ENCODE measurements at regions not wholly inside any gene's neighbourhood (a gene's known extent, or its start where the extent isn't known, plus 50 kb on each side); places are given as distances from the start of the nearest gene placed in this dataset.
A peak's percentile ranks its signal among the peaks of the same experiment; 100 is the strongest.

DNA sequence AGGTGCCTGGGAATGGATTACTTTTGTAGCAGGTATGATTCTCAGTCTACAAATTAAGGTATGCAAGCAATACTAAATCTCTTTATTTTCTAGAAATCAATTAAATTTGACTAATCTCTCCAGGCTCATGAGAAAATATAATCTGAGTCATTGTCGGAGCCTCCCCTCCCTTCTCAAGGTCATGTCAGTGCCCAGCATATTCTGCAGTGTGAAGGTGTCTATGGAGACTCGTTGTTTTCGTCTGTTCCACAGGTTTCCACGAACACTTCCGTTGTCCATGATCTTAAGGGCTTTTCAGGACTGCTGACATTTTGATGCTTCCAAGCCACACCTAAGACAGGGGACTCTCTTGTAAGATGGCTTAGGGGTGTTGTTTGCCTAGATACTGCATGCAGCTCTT is 56.6 kb upstream of the SCOC start:
- H3K4me3 ChIP-seq (ENCODE audit: low read depth in 1 of 2, low read length in 2 of 2) = no peak overlapping the region
- H3K27ac ChIP-seq (ENCODE audit: low read length) = no peak overlapping the region
- H3K36me3 ChIP-seq (ENCODE audit: control insufficient read depth in 1 of 2, insufficient read depth in 2 of 2, low read length in 2 of 2) = no peaks in the 10 kb centered on the region
- no peaks in the 10 kb centered on the region for H3K27me3 ChIP-seq (ENCODE audit: low read depth, low read length)
- no peaks in the 10 kb centered on the region for H3K9me3 ChIP-seq (ENCODE audit: control insufficient read depth in 1 of 2, low read length in 2 of 2)
- peaks cover 0 to 4% of the 10 kb centered on the region in 2 donors for H3K4me1 ChIP-seq (ENCODE audit: control insufficient read depth in 1 of 2, insufficient read depth in 2 of 2, low read length in 2 of 2)

DNA sequence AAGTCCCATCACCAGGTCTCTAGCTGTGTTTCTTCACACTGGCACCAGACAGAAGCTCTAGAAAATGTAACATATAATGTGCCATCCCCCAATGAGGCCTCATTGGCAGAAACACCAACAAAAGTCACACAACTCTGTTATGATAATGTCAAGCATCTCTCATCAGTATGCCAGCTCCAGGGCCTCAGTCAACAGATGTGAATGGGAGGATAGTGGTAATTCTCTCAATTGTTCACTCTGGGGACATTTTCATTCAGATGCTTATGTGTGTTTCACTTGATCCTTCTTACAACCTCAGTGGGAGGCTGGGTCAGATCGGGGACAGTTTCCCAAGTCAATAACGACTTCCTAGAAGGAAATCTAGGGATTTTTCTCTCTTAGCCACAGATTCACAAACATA is 57.5 kb upstream of the SCOC start:
- H3K36me3 ChIP-seq (ENCODE audit: control insufficient read depth in 1 of 2, insufficient read depth in 2 of 2, low read length in 2 of 2) = no peaks in the 10 kb centered on the region
- no peaks in the 10 kb centered on the region for H3K27me3 ChIP-seq (ENCODE audit: low read depth, low read length)
- H3K4me1 ChIP-seq (ENCODE audit: control insufficient read depth in 1 of 2, insufficient read depth in 2 of 2, low read length in 2 of 2) = peaks cover 0 to 4% of the 10 kb centered on the region in 2 donors
- no peak overlapping the region for H3K27ac ChIP-seq (ENCODE audit: low read length)
- H3K4me3 ChIP-seq (ENCODE audit: low read depth in 1 of 2, low read length in 2 of 2) = no peak overlapping the region
- no peaks in the 10 kb centered on the region for H3K9me3 ChIP-seq (ENCODE audit: control insufficient read depth in 1 of 2, low read length in 2 of 2)

DNA sequence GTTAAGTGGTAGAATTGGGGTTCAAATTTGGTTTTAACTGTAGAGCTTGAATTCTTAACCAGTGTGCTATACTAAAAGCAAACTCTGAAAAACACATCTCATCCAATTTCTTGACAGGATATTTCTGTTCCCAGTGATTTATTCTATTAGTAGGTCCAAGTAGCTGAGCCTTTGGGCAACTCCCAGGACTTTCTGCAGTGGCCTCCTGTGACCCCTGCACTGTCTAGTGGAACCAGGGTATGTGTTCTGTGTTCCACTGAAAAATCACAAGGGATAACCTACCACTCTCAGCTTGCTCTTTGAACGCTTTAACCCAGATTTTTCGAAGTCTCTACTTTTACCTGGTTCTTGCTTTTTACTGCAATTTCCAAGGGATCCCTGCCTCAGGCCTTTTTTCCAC is 58.0 kb upstream of the SCOC start:
- no peaks in the 10 kb centered on the region for H3K27me3 ChIP-seq (ENCODE audit: low read depth, low read length)
- no peaks in the 10 kb centered on the region for H3K9me3 ChIP-seq (ENCODE audit: control insufficient read depth in 1 of 2, low read length in 2 of 2)
- no peaks in the 10 kb centered on the region for H3K36me3 ChIP-seq (ENCODE audit: control insufficient read depth in 1 of 2, insufficient read depth in 2 of 2, low read length in 2 of 2)
- H3K4me3 ChIP-seq (ENCODE audit: low read depth in 1 of 2, low read length in 2 of 2) = no peak overlapping the region
- peaks cover 0 to 4% of the 10 kb centered on the region in 2 donors for H3K4me1 ChIP-seq (ENCODE audit: control insufficient read depth in 1 of 2, insufficient read depth in 2 of 2, low read length in 2 of 2)
- no peak overlapping the region for H3K27ac ChIP-seq (ENCODE audit: low read length)

DNA sequence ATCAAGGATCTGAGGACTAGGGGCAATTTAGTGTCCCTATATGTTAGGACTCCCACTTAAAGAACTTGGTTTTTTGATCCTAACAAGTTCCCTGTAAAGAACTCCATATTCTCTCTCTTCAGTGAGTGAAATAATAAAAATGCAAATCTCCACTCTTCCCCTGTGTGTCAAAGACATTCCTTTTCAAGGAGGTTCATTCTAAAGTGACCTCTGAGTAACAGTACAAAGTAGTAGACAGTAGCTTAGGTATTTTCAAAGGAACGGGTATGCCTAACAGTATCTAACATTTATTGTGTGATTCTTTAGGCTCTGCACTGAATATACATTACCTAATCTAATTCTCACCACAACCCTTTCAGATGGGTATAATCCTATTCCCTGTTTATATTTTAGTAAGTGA is 58.4 kb upstream of the SCOC start:
- H3K27ac ChIP-seq (ENCODE audit: low read length) = no peak overlapping the region

DNA sequence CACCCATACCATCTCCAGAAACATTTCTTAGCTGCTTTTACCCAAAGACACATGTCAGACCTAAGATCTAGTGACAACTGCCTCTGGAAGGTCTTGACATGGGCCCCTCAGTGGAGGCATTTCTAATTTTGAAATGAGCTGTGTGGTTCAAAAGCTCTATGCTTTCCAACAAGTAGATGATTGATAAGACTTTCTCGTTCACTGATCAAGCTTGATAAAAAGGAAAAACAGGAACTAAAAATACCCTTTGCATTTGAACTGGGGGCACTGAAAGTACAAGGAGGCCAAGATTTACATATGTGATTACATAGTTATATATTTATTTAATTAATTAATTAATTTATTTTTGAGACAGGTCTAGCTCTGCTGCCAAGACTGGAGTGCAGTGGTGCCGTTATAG is 61.3 kb upstream of the SCOC start:
- Histone ChIP-seq H3K36me3 (ENCODE audit: control insufficient read depth in 1 of 2, insufficient read depth in 2 of 2, low read length in 2 of 2) (no peaks in the 10 kb centered on the region), H3K27me3 (ENCODE audit: low read depth, low read length) (no peaks in the 10 kb centered on the region), H3K9me3 (ENCODE audit: control insufficient read depth in 1 of 2, low read length in 2 of 2) (no peaks in the 10 kb centered on the region), H3K4me1 (ENCODE audit: control insufficient read depth in 1 of 2, insufficient read depth in 2 of 2, low read length in 2 of 2) (peaks cover 0 to 18% of the 10 kb centered on the region in 2 donors), H3K4me3 (ENCODE audit: low read depth in 1 of 2, low read length in 2 of 2) (no peak overlapping the region), H3K27ac (ENCODE audit: low read length) (no peak overlapping the region)

More for the DNA sequence above, 58.4 kb upstream of the SCOC start:
- no peaks in the 10 kb centered on the region for H3K27me3 ChIP-seq (ENCODE audit: low read depth, low read length)
- H3K36me3 ChIP-seq (ENCODE audit: control insufficient read depth in 1 of 2, insufficient read depth in 2 of 2, low read length in 2 of 2) = no peaks in the 10 kb centered on the region
- no peak overlapping the region for H3K4me3 ChIP-seq (ENCODE audit: low read depth in 1 of 2, low read length in 2 of 2)
- peaks cover 0 to 4% of the 10 kb centered on the region in 2 donors for H3K4me1 ChIP-seq (ENCODE audit: control insufficient read depth in 1 of 2, insufficient read depth in 2 of 2, low read length in 2 of 2)
- no peaks in the 10 kb centered on the region for H3K9me3 ChIP-seq (ENCODE audit: control insufficient read depth in 1 of 2, low read length in 2 of 2)

DNA sequence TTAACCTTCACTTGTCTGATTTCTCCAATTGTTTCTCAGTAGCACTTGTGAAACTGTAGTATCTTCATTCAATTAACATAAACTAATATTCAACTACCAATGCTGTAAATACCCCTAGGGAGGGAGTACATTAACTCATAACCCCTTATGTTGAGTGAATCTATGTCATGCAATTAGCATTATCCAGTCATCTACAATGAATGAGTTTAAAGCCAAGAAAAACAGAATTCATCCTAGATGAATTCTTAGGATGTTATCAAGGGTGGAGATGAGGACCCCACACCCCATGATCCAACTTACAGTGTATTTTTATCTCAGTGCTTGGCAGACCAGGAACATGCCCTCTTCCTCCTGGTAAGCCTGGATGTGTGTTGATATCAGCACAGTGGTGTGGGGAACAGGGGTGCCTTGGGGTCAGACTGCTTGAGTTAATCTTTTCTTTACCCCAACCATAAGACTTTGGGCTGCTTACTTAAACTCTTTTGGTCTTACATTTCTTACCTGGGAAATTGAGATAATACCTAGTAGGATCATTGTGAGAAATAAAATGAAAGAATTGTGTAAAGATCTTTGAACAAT is 62.1 kb upstream of the SCOC start:
- Histone ChIP-seq H3K4me1 (ENCODE audit: control insufficient read depth in 1 of 2, insufficient read depth in 2 of 2, low read length in 2 of 2) (peaks cover 0 to 18% of the 10 kb centered on the region in 2 donors), H3K36me3 (ENCODE audit: control insufficient read depth in 1 of 2, insufficient read depth in 2 of 2, low read length in 2 of 2) (no peaks in the 10 kb centered on the region), H3K9me3 (ENCODE audit: control insufficient read depth in 1 of 2, low read length in 2 of 2) (no peaks in the 10 kb centered on the region), H3K4me3 (ENCODE audit: low read depth in 1 of 2, low read length in 2 of 2) (no peak overlapping the region), H3K27ac (ENCODE audit: low read length) (no peak overlapping the region), H3K27me3 (ENCODE audit: low read depth, low read length) (no peaks in the 10 kb centered on the region)

DNA sequence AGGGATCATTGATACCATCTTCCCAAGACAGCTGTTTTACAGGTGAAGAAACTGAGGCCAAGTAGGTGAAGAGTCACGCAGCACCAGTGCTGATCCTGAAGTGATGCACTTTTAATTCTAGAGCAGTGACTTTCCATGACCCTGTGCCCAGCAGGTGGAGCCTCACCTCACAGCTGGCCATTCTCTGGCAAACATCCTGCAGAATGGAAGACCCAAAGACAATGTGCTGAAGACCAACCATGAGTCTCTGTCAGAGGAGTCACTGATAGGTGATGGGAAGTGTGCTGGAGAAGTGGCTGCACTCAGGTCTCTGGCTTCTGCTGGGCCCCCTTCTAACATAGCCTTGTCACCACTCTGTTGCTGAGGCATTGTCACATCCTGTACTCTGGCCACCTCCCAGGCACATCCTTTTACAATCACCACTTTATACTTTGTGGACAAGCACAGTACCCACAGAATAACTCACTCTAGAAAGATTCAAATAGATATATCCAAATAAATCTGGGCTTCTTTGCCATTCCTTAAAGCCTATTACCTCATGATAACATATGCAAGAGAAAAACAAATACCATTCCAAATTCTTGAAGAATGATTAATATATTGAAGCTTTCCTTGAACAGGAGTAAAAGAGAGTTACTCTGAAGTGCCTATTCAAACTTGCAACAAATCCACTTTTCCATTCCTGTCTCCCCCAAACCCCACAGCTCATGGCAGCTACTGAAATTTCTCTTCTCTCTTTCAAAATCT is 64.1 kb upstream of the SCOC start:
- Histone ChIP-seq H3K27ac (ENCODE audit: low read length) (peak overlapping the region; percentile 24), H3K4me3 (ENCODE audit: low read depth in 1 of 2, low read length in 2 of 2) (no peak overlapping the region), H3K9me3 (ENCODE audit: control insufficient read depth in 1 of 2, low read length in 2 of 2) (no peaks in the 10 kb centered on the region), H3K36me3 (ENCODE audit: control insufficient read depth in 1 of 2, insufficient read depth in 2 of 2, low read length in 2 of 2) (no peaks in the 10 kb centered on the region), H3K4me1 (ENCODE audit: control insufficient read depth in 1 of 2, insufficient read depth in 2 of 2, low read length in 2 of 2) (peaks cover 0 to 14% of the 10 kb centered on the region in 2 donors), H3K27me3 (ENCODE audit: low read depth, low read length) (no peaks in the 10 kb centered on the region)

DNA sequence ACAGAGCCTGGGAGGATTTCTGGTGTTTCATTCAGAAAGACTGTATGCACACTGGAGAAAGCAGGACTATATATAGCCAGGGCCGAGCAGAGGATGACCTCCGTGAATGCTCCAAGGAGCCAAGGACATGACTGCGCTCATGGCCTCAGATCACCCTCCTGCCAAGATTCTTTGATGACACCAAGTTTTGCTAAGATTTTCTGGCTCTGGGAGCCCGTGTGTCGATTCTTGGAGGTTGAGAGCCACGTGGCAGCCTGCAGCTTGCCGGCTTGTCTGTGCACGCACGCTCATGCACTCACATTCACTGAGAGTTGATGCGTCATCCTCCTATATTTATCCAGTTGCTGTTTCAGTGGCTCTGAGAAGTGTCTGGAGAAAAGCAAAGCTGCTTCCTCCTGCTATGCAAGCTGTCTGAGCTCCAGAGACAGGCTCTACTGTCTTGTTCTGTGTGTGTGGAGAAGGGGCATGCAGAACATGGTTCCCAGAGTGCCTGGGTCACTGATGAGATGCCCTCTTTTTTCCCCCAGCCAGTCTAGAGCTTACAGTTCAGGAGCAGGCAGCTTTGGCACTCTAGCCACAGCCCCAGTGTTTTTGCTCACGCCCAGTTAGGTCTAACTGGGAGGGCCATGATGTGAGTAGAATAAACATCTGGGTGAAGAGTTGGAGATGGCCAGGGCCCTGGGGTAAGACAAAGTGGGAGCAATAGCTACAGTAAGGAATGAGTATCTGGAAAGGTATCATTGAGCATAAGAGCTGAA is 64.9 kb upstream of the SCOC start:
- H3K36me3 ChIP-seq (ENCODE audit: control insufficient read depth in 1 of 2, insufficient read depth in 2 of 2, low read length in 2 of 2) = no peaks in the 10 kb centered on the region
- peaks cover 0 to 14% of the 10 kb centered on the region in 2 donors for H3K4me1 ChIP-seq (ENCODE audit: control insufficient read depth in 1 of 2, insufficient read depth in 2 of 2, low read length in 2 of 2)
- H3K27ac ChIP-seq (ENCODE audit: low read length) = peak overlapping the region; percentile 24
- H3K27me3 ChIP-seq (ENCODE audit: low read depth, low read length) = no peaks in the 10 kb centered on the region
- no peak overlapping the region for H3K4me3 ChIP-seq (ENCODE audit: low read depth in 1 of 2, low read length in 2 of 2)
- H3K9me3 ChIP-seq (ENCODE audit: control insufficient read depth in 1 of 2, low read length in 2 of 2) = no peaks in the 10 kb centered on the region

DNA sequence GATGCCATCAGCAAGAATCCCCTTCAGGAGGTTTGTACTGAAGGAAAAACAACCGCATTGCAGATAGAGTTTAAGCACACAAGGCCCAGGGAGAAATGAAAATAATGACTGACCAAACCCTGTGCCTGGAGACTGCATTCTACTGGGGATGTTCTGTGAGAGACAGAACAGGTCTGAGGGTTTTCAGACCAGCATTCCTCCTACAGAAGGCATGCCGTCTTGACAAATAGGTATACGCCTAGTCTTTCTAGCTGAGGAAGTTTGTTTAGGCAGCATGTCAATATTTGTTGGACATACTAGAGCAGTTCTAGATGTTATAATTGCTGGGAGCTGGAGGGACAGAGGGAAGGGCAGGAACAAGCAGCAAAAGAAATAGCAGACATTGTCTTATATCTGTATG is 68.4 kb upstream of the SCOC start:
- Histone ChIP-seq H3K9me3 (ENCODE audit: control insufficient read depth in 1 of 2, low read length in 2 of 2) (no peaks in the 10 kb centered on the region), H3K36me3 (ENCODE audit: control insufficient read depth in 1 of 2, insufficient read depth in 2 of 2, low read length in 2 of 2) (no peaks in the 10 kb centered on the region), H3K27me3 (ENCODE audit: low read depth, low read length) (no peaks in the 10 kb centered on the region), H3K4me1 (ENCODE audit: control insufficient read depth in 1 of 2, insufficient read depth in 2 of 2, low read length in 2 of 2) (peaks cover 0 to 14% of the 10 kb centered on the region in 2 donors), H3K27ac (ENCODE audit: low read length) (no peak overlapping the region), H3K4me3 (ENCODE audit: low read depth in 1 of 2, low read length in 2 of 2) (no peak overlapping the region)

DNA sequence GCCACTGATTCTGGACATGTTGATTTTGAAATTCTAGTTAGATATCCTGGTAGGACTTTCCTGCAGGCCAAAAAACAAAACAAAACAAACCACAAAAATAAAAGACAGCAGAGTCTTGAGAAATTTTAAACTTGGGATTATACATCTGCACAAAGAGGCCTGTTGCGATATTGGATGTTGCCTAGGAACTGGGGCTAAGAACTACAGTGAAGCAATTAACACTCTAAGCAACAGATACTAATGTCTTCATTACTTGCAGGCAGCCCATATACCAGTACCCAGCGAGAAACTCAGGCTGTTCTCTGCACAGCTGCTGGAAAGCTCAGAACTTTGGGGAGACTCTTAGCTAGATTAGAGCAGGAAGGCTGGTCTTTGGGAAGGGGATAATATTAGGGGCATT is 69.1 kb upstream of the SCOC start:
- H3K9me3 ChIP-seq (ENCODE audit: control insufficient read depth in 1 of 2, low read length in 2 of 2) = no peaks in the 10 kb centered on the region
- H3K27me3 ChIP-seq (ENCODE audit: low read depth, low read length) = no peaks in the 10 kb centered on the region
- peaks cover 0 to 8% of the 10 kb centered on the region in 2 donors for H3K4me1 ChIP-seq (ENCODE audit: control insufficient read depth in 1 of 2, insufficient read depth in 2 of 2, low read length in 2 of 2)
- H3K4me3 ChIP-seq (ENCODE audit: low read depth in 1 of 2, low read length in 2 of 2) = no peak overlapping the region
- H3K27ac ChIP-seq (ENCODE audit: low read length) = no peak overlapping the region
- no peaks in the 10 kb centered on the region for H3K36me3 ChIP-seq (ENCODE audit: control insufficient read depth in 1 of 2, insufficient read depth in 2 of 2, low read length in 2 of 2)

DNA sequence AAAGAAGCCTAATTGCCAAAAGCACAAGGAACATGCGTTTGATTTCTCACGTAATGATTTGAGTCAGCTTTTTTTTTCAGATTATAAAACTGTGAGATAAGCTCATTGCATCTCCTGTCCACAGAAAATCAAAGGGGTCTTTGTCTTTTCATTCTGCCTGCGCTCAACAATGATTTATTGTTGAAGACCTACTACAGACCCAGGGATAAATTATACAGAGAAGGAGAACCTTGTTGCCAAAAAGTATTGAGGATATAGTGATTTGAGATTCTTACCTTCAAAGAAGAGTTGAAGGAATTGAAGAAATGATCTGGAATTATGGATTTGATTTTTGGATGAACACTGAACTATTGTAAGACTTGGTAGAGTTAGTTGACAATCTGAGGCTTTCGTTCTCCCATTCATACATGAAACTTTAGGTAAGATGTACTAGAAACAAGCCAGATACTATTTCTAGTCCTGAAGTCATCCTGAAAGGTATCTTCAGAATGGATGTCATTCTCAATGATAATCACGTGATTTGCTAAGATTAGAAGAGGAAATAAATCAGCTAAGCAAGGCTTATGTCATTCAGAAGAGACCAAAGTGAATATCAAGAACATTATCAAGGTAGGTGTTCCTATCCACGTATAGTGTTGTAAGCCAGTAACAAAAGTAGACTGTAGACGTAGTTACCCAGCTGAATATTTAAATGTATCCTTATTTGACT is 71.1 kb upstream of the SCOC start:
- Histone ChIP-seq H3K27ac (ENCODE audit: low read length) (no peak overlapping the region), H3K27me3 (ENCODE audit: low read depth, low read length) (no peaks in the 10 kb centered on the region), H3K36me3 (ENCODE audit: control insufficient read depth in 1 of 2, insufficient read depth in 2 of 2, low read length in 2 of 2) (no peaks in the 10 kb centered on the region), H3K4me3 (ENCODE audit: low read depth in 1 of 2, low read length in 2 of 2) (no peak overlapping the region), H3K4me1 (ENCODE audit: control insufficient read depth in 1 of 2, insufficient read depth in 2 of 2, low read length in 2 of 2) (no peaks in the 10 kb centered on the region), H3K9me3 (ENCODE audit: control insufficient read depth in 1 of 2, low read length in 2 of 2) (no peaks in the 10 kb centered on the region)

Data from muscle layer of duodenum (tissue), 2 donors.